Esophagus squamous epithelium (tissue), 5 donors: ENCODE measurements at regions not wholly inside any gene's neighbourhood (a gene's known extent, or its start where the extent isn't known, plus 50 kb on each side); places are given as distances from the start of the nearest gene placed in this dataset.

Experiments used
- DNase-seq: peaks from one replicate; lab custom pipeline; 2025; lab: John Stamatoyannopoulos, UW
- H3K27ac ChIP-seq, 4 donors: fragments of 200-600 bp; sonication (generic); one replicate each; pipeline ENCODE4 v1.5.1; 2016 to 2019; ENCODE audit warnings: mild to moderate bottlenecking in 1 of 4
- H3K27me3 ChIP-seq, 4 donors: fragments of 200-600 bp; sonication (generic); 1 replicate in 3 of 4; 2 replicates in 1 of 4; pipeline versions ENCODE4 v1.5.1 to v1.6.0; 2017 to 2021; ENCODE audit warnings: antibody characterized with exemption in 1 of 4
- H3K36me3 ChIP-seq, 3 donors: fragments of 200-600 bp; sonication (generic); one replicate each; pipeline ENCODE4 v1.5.1; 2016 to 2019
- H3K4me1 ChIP-seq, 3 donors: fragments of 200-600 bp; sonication (generic); one replicate each; pipeline ENCODE4 v1.5.1; 2017 to 2019
- H3K4me3 ChIP-seq, 4 donors: fragments of 200-600 bp; sonication (generic); 1 replicate in 3 of 4; 2 replicates in 1 of 4; pipeline ENCODE4 v1.5.1; 2016 to 2019; ENCODE audit warnings: mild to moderate bottlenecking in 2 of 4, moderate library complexity in 1 of 4
- H3K9me3 ChIP-seq, 3 donors: fragments of 200-600 bp; sonication (generic); one replicate each; pipeline ENCODE4 v1.5.1; 2016 to 2019
- CTCF ChIP-seq, 6 experiments: fragments of 450-650 bp in 4 of 6; fragments of 200-600 bp in 2 of 6; sonication (generic) in 2 of 6; IDR thresholded peaks; one replicate each; pipeline ENCODE4 v1.5.1; 2016 to 2019; ENCODE audit warnings: antibody characterized with exemption in 6 of 6, mild to moderate bottlenecking in 4 of 6, moderate library complexity in 4 of 6
- POLR2A ChIP-seq, 4 donors: fragments of 450-650 bp; IDR thresholded peaks; one replicate each; pipeline ENCODE4 v1.6.1; 2017; ENCODE audit warnings: antibody characterized with exemption in 4 of 4, mild to moderate bottlenecking in 4 of 4, moderate library complexity in 3 of 4
- whole genome bisulfite sequencing, 2 donors: methylation state at CpG; one replicate each; pipeline ENCODE4 v1.1.5; 2018; 5-methylcytosine and 5-hydroxymethylcytosine counted together
- intact Hi-C: fragments of 100-400 bp; cut with DNase I; formaldehyde crosslinking; loops from one replicate; pipeline ENCODE4 v1.15.0; 2022
- donor health status: DM: yes; HTN: yes; CAD: no.

GRCh38 chr12:123038966-123039365, 58.5 kb downstream of the ARL6IP4 start:
- WGBS, 2 donors: 89 to 93% methylated on average over 6 of the region's 6 CpGs
- Histone ChIP-seq H3K4me3 (no peak overlapping the region), H3K27me3 (no peaks in the 10 kb centered on the region), H3K4me1 (peaks cover 0 to 35% (median 16%) of the 10 kb centered on the region in 3 donors), H3K27ac (no peak overlapping the region), H3K36me3 (peaks cover 0 to 6% (median 4%) of the 10 kb centered on the region in 3 donors), H3K9me3 (no peaks in the 10 kb centered on the region)
- TF ChIP-seq CTCF (IDR thresholded peaks at IDR 0.05) (no peak), POLR2A (IDR thresholded peaks at IDR 0.05) (no peak)
- DNase-seq: no peak
- intact Hi-C loops: no loop called here

- Histone ChIP-seq H3K9me3 (no peaks in the 10 kb centered on the region), H3K4me1 (peaks cover 0 to 30% (median 12%) of the 10 kb centered on the region in 3 donors), H3K27ac (no peak overlapping the region), H3K36me3 (peaks cover 0 to 11% (median 9%) of the 10 kb centered on the region in 3 donors), H3K4me3 (no peak overlapping the region), H3K27me3 (no peaks in the 10 kb centered on the region)
- intact Hi-C loops: no loop called here
- TF ChIP-seq CTCF (IDR thresholded peaks at IDR 0.05): no peak
- TF ChIP-seq POLR2A (IDR thresholded peaks at IDR 0.05): no peak
- no peak for DNase-seq
- 82 to 89% methylated on average over 7 of the region's 7 CpGs for WGBS, 2 donors
Observed at GRCh38 chr12:123038486-123038885, 58.0 kb downstream of the ARL6IP4 start.

GRCh38 chr12:123037791-123038190, 57.3 kb downstream of the ARL6IP4 start:
- DNase-seq: no peak
- peaks cover 0 to 18% (median 14%) of the 10 kb centered on the region in 3 donors for H3K36me3 ChIP-seq
- no peak overlapping the region for H3K27ac ChIP-seq
- H3K27me3 ChIP-seq: no peaks in the 10 kb centered on the region
- no peak overlapping the region for H3K4me3 ChIP-seq
- intact Hi-C loops: no loop called here
- 93 to 100% methylated on average over 3 to 6 of the region's 6 CpGs for WGBS, 2 donors
- H3K4me1 ChIP-seq: peaks cover 0 to 23% (median 5%) of the 10 kb centered on the region in 3 donors
- no peaks in the 10 kb centered on the region for H3K9me3 ChIP-seq
- TF ChIP-seq CTCF (IDR thresholded peaks at IDR 0.05) (no peak), POLR2A (IDR thresholded peaks at IDR 0.05) (no peak)

DNA sequence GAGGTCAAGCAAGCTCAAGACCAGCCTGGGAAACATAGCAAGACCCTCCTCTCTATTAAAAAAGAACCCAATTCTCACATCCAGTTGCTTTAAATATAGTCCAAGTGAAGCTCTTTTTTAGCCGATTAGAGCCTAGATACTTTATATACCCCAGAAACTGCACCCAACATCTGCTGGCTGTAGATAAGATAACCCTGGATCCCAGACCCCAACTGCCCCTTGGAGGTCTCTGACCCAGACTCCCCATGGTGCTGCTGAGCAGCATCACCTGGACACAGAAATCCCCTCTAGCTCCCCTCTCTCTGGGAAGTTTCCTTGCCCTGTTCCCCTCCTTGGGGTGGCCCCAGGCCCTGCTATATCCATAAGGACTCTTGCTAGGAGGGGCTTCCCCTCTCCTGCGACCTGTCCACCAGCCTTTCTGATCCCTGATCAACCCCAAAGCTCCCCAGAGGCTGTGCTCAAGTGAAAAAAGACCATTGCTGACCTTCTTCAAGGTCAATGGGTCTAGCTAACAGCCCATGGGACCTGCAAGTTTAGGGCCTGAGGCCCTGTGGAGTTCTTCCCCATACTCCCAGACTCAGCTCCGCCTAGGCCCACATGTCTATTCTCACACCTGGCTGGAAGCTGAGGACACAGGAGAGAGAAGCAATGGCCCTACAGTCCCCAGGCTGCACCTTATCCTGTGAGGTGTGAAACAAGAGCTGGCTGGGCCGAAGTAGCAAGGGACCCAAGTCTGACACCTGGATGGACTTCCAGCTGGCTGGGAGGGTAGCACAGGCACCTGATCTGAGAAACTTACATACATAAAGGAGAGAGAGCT, 56.2 kb downstream of the ARL6IP4 start:
- no peak for TF ChIP-seq CTCF (IDR thresholded peaks at IDR 0.05)
- TF ChIP-seq POLR2A (IDR thresholded peaks at IDR 0.05): no peak
- Histone ChIP-seq H3K4me1 (peaks cover 0 to 17% (median 0%) of the 10 kb centered on the region in 3 donors), H3K9me3 (no peaks in the 10 kb centered on the region), H3K27me3 (no peaks in the 10 kb centered on the region), H3K4me3 (no peak overlapping the region), H3K36me3 (peaks cover 0 to 24% (median 14%) of the 10 kb centered on the region in 3 donors), H3K27ac (no peak overlapping the region)
- 82 to 83% methylated on average over 2 of the region's 4 CpGs for WGBS, 2 donors
- no peak for DNase-seq
- intact Hi-C loops: no loop called here

DNA sequence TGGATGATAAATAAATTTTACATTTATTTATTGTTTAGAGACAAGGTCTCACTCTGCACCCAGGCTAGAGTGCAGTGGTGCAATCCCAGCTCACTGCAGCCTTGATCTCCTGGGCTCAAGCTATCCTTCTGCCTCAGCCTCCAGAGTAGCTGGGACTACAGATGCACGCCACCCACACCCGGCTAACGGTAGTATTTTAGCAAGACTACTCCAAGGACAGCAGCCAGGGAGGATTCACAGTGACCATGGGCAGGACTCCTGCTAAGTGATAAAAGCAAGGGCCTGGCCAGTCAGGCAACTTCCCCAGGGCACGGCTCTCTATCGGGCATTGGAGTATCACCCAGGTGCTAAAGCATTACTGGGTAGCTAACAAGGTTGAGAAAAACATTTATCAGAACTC, 55.4 kb downstream of the ARL6IP4 start:
- intact Hi-C loops: no loop called here
- H3K27ac ChIP-seq: no peak overlapping the region
- TF ChIP-seq POLR2A (IDR thresholded peaks at IDR 0.05): no peak
- TF ChIP-seq CTCF (IDR thresholded peaks at IDR 0.05): no peak

More for the DNA sequence above, 55.4 kb downstream of the ARL6IP4 start:
- Histone ChIP-seq H3K4me1 (peaks cover 0 to 22% (median 0%) of the 10 kb centered on the region in 3 donors), H3K36me3 (peaks cover 0 to 24% (median 14%) of the 10 kb centered on the region in 3 donors), H3K9me3 (no peaks in the 10 kb centered on the region), H3K4me3 (no peak overlapping the region), H3K27me3 (no peaks in the 10 kb centered on the region)
- DNase-seq: no peak
- WGBS, 2 donors: 83 to 100% methylated on average over 2 of the region's 5 CpGs
